Upper lobe of right lung (tissue), 1 donor: ENCODE measurements at regions not wholly inside any gene's neighbourhood (a gene's known extent, or its start where the extent isn't known, plus 50 kb on each side); places are given as distances from the start of the nearest gene placed in this dataset.

Experiments used
- ATAC-seq: fragments of 200-7000 bp; cut with Tn5 transposase; one replicate; pipeline ENCODE4 v1.9.1; 2020; ENCODE audit warnings: mild to moderate bottlenecking, moderate library complexity
- DNase-seq: peaks from one replicate; pipeline ENCODE4 v3.0.0-alpha.2; 2020
- H3K27ac ChIP-seq: fragments of 200-600 bp; one replicate; pipeline ENCODE4 v1.8.0; 2022
- H3K27me3 ChIP-seq: fragments of 200-600 bp; one replicate; pipeline ENCODE4 v1.8.0; 2022; ENCODE audit warnings: mild to moderate bottlenecking
- H3K36me3 ChIP-seq: fragments of 200-600 bp; one replicate; pipeline ENCODE4 v1.8.0; 2022
- H3K4me1 ChIP-seq: fragments of 200-600 bp; one replicate; pipeline ENCODE4 v1.8.0; 2022
- H3K4me3 ChIP-seq: fragments of 200-600 bp; one replicate; pipeline ENCODE4 v1.8.0; 2022; ENCODE audit warnings: mild to moderate bottlenecking
- H3K9me3 ChIP-seq: fragments of 200-600 bp; one replicate; pipeline ENCODE4 v1.8.0; 2022
- CTCF ChIP-seq: fragments of 200-600 bp; IDR thresholded peaks from one replicate; pipeline ENCODE4 v1.8.0; 2022; ENCODE audit warnings: antibody characterized with exemption
- intact Hi-C: fragments of 100-400 bp; cut with DNase I; formaldehyde crosslinking; loops from one replicate; pipeline ENCODE4 v1.11.0; 2022
- donor health status: DM: no; HTN: yes; CAD: no; lungs with severe emphysema.

- no peaks in the 10 kb centered on the region for H3K27me3 ChIP-seq
- no peak for TF ChIP-seq CTCF
- DNase-seq, result no peak
- intact Hi-C loops, result no loop called here
- no peak overlapping the region for H3K27ac ChIP-seq
- ATAC-seq, result no peak
- H3K36me3 ChIP-seq, result no peaks in the 10 kb centered on the region
- H3K9me3 ChIP-seq, result no peaks in the 10 kb centered on the region
- no peaks in the 10 kb centered on the region for H3K4me1 ChIP-seq
- no peak overlapping the region for H3K4me3 ChIP-seq
Observed at GRCh38 chr14:40713387-40713786, 893.3 kb upstream of the LRFN5 start.

- Histone ChIP-seq H3K36me3 (no peaks in the 10 kb centered on the region), H3K4me3 (no peak overlapping the region), H3K9me3 (no peaks in the 10 kb centered on the region), H3K27ac (no peak overlapping the region), H3K4me1 (no peaks in the 10 kb centered on the region), H3K27me3 (no peaks in the 10 kb centered on the region)
- intact Hi-C loops, result no loop called here
- ATAC-seq (no peak), DNase-seq (no peak)
- TF ChIP-seq CTCF, result no peak
Observed at GRCh38 chr14:40697231-40697630, 909.4 kb upstream of the LRFN5 start.

- H3K36me3 ChIP-seq, result no peaks in the 10 kb centered on the region
- no peak overlapping the region for H3K4me3 ChIP-seq
- intact Hi-C loops, result no loop called here
- no peaks in the 10 kb centered on the region for H3K9me3 ChIP-seq
- no peak for TF ChIP-seq CTCF
- no peak for DNase-seq
- ATAC-seq, result no peak
- no peaks in the 10 kb centered on the region for H3K4me1 ChIP-seq
- no peak overlapping the region for H3K27ac ChIP-seq
- H3K27me3 ChIP-seq, result no peaks in the 10 kb centered on the region
Observed at GRCh38 chr14:40694023-40694422, 912.7 kb upstream of the LRFN5 start.

DNA sequence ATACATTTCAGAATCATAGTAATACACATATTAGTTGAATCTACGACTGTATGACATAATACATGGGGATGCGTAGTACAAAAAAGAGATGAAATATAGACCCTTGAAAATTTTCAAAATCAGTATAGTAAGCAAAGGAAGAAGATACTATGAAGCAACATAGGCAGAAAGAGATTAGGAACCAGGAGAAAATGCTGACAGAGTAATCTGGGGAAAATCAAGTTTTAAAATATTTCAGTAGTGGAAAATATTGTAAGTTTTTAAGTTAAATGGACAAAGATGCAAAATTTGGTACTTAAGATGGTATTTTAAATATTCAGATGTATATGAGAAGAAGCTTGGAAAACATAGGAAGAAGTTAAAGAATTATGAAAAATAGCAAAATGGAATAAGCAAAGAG is 915.6 kb upstream of the LRFN5 start:
- no peaks in the 10 kb centered on the region for H3K36me3 ChIP-seq
- H3K27me3 ChIP-seq, result no peaks in the 10 kb centered on the region
- intact Hi-C loops, result no loop called here
- H3K9me3 ChIP-seq, result no peaks in the 10 kb centered on the region
- no peak overlapping the region for H3K27ac ChIP-seq
- no peak overlapping the region for H3K4me3 ChIP-seq
- TF ChIP-seq CTCF, result no peak
- ATAC-seq (no peak), DNase-seq (no peak)
- H3K4me1 ChIP-seq, result no peaks in the 10 kb centered on the region

- ATAC-seq, result no peak
- DNase-seq, result no peak
- Histone ChIP-seq H3K4me1 (no peaks in the 10 kb centered on the region), H3K27me3 (no peaks in the 10 kb centered on the region), H3K27ac (no peak overlapping the region), H3K36me3 (no peaks in the 10 kb centered on the region), H3K9me3 (no peaks in the 10 kb centered on the region), H3K4me3 (no peak overlapping the region)
- TF ChIP-seq CTCF, result no peak
- intact Hi-C loops, result no loop called here
Observed at GRCh38 chr14:40685764-40686163, 920.9 kb upstream of the LRFN5 start.

DNA sequence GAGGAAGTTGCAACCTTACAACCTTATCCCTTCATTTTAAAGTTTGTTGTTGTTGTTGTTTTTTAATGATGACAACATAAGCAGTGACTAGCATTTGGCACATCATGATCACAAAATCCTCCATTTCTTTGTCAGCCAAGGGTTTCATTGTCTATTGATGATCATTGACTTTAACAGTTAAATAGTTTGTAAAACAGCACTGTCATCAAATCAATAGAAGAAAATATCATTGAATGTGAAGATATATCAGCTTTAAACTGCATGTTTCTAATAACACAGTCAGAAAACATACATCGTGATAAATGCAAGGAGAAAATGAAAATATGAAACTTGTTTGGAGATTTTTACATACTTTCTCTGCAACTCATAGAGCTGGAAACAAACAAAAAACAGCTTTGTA is 922.3 kb upstream of the LRFN5 start:
- no peak for TF ChIP-seq CTCF
- no peak for DNase-seq
- H3K4me3 ChIP-seq, result no peak overlapping the region
- H3K27me3 ChIP-seq, result no peaks in the 10 kb centered on the region
- intact Hi-C loops, result no loop called here
- no peaks in the 10 kb centered on the region for H3K4me1 ChIP-seq
- no peaks in the 10 kb centered on the region for H3K36me3 ChIP-seq
- no peaks in the 10 kb centered on the region for H3K9me3 ChIP-seq
- ATAC-seq, result no peak
- no peak overlapping the region for H3K27ac ChIP-seq
